H9 (cell line): ENCODE measurements at regions not wholly inside any gene's neighbourhood (a gene's known extent, or its start where the extent isn't known, plus 50 kb on each side); places are given as distances from the start of the nearest gene placed in this dataset.

Source experiments
- DNase-seq: peaks from one replicate; pipeline ENCODE4 v3.0.0-alpha.2; 2017
- H2AFZ ChIP-seq: one replicate; pipeline ENCODE4 v1.6.1; 2013; ENCODE audit warnings: mild to moderate bottlenecking, low read length, control low read depth, moderate library complexity
- H2AK5ac ChIP-seq: 2 replicates; pipeline ENCODE4 v1.6.1; 2013; ENCODE audit warnings: low read length, control low read depth, mixed read lengths; ENCODE audit not compliant: insufficient read length
- H2BK120ac ChIP-seq: one replicate; pipeline ENCODE4 v1.6.1; 2013; ENCODE audit warnings: low read depth, mild to moderate bottlenecking, low read length, control low read depth, inconsistent platforms; ENCODE audit not compliant: poor library complexity, severe bottlenecking
- H2BK12ac ChIP-seq: 2 replicates; pipeline ENCODE4 v1.6.1; 2013; ENCODE audit warnings: low read length, control low read depth, mixed read lengths, low read depth; ENCODE audit not compliant: insufficient read length
- H2BK15ac ChIP-seq: 2 replicates; pipeline ENCODE4 v1.6.1; 2013; ENCODE audit warnings: low read depth, low read length, control low read depth
- H2BK20ac ChIP-seq: one replicate; pipeline ENCODE4 v1.6.1; 2013; ENCODE audit warnings: low read depth, mild to moderate bottlenecking, low read length, control low read depth, inconsistent platforms; ENCODE audit not compliant: poor library complexity, severe bottlenecking
- H2BK5ac ChIP-seq: 2 replicates; pipeline ENCODE4 v1.6.1; 2013; ENCODE audit warnings: low read length, control low read depth, mixed read lengths; ENCODE audit not compliant: insufficient read length
- H3K14ac ChIP-seq: 2 replicates; pipeline ENCODE4 v1.6.1; 2013; ENCODE audit warnings: low read length, control low read depth; ENCODE audit not compliant: insufficient read depth
- H3K18ac ChIP-seq: 2 replicates; pipeline ENCODE4 v1.6.1; 2013; ENCODE audit warnings: low read depth, mild to moderate bottlenecking, mixed read lengths, low read length, control low read depth; ENCODE audit not compliant: insufficient read length
- H3K23ac ChIP-seq: 2 replicates; pipeline ENCODE4 v1.6.1; 2013; ENCODE audit warnings: low read length, control low read depth, mixed read lengths, low read depth; ENCODE audit not compliant: insufficient read length
- H3K23me2 ChIP-seq: 2 replicates; pipeline ENCODE4 v1.6.1; 2013; ENCODE audit warnings: low read depth, mild to moderate bottlenecking, mixed read lengths, low read length, control low read depth; ENCODE audit not compliant: insufficient read length, poor library complexity, severe bottlenecking
- H3K27ac ChIP-seq: 2 replicates; pipeline ENCODE4 v1.5.1; 2013; ENCODE audit warnings: low read length, control low read depth, mixed read lengths, low read depth; ENCODE audit not compliant: insufficient read length
- H3K27me3 ChIP-seq: 2 replicates; pipeline ENCODE4 v1.6.1; 2013; ENCODE audit warnings: low read length, control low read depth, inconsistent platforms; ENCODE audit not compliant: insufficient read depth
- H3K4ac ChIP-seq: 2 replicates; pipeline ENCODE4 v1.6.1; 2013; ENCODE audit warnings: low read depth, mild to moderate bottlenecking, control low read depth, inconsistent platforms, low read length, moderate library complexity
- H3K4me1 ChIP-seq: 2 replicates; pipeline ENCODE4 v1.6.1; 2013; ENCODE audit warnings: low read length, control low read depth, inconsistent platforms; ENCODE audit not compliant: insufficient read depth
- H3K4me2 ChIP-seq: 2 replicates; pipeline ENCODE4 v1.6.1; 2013; ENCODE audit warnings: low read length, control low read depth, mixed read lengths; ENCODE audit not compliant: insufficient read length, insufficient read depth
- H3K56ac ChIP-seq: 2 replicates; pipeline ENCODE4 v1.6.1; 2013; ENCODE audit warnings: low read depth, mild to moderate bottlenecking, mixed read lengths, low read length, control low read depth; ENCODE audit not compliant: insufficient read length
- H3K79me1 ChIP-seq: 2 replicates; pipeline ENCODE4 v1.6.1; 2013; ENCODE audit warnings: low read depth, mild to moderate bottlenecking, moderate library complexity, low read length, control low read depth, inconsistent platforms; ENCODE audit not compliant: insufficient read depth, poor library complexity, severe bottlenecking
- H3K79me2 ChIP-seq: 2 replicates; pipeline ENCODE4 v1.6.1; 2013; ENCODE audit warnings: low read length, control low read depth, inconsistent platforms; ENCODE audit not compliant: insufficient read depth
- H3K9ac ChIP-seq: 2 replicates; pipeline ENCODE4 v1.6.1; 2013; ENCODE audit warnings: low read length, control low read depth, mixed read lengths; ENCODE audit not compliant: insufficient read length; ENCODE audit errors: extremely low read depth
- H3K9me3 ChIP-seq: one replicate; pipeline ENCODE4 v1.6.1; 2013; ENCODE audit warnings: low read depth, low read length, inconsistent platforms; ENCODE audit not compliant: control insufficient read depth
- H3T11ph ChIP-seq: one replicate; pipeline ENCODE4 v1.6.1; 2013; ENCODE audit warnings: mild to moderate bottlenecking, low read length, control low read depth, inconsistent platforms
- H4K20me1 ChIP-seq: one replicate; pipeline ENCODE4 v1.6.1; 2013; ENCODE audit not compliant: control insufficient read depth, insufficient read length, insufficient read depth
- H4K5ac ChIP-seq: 2 replicates; pipeline ENCODE4 v1.6.1; 2013; ENCODE audit warnings: low read depth, mild to moderate bottlenecking, mixed read lengths, low read length, control low read depth; ENCODE audit not compliant: insufficient read length
- H4K8ac ChIP-seq: replicated peaks from 2 replicates; pipeline ENCODE4 v1.6.1; 2013; ENCODE audit warnings: low read length, control low read depth, mixed read lengths, low read depth; ENCODE audit not compliant: insufficient read length
- H4K91ac ChIP-seq: 2 replicates; pipeline ENCODE4 v1.6.1; 2013; ENCODE audit warnings: low read depth, mild to moderate bottlenecking, moderate library complexity, mixed read lengths, low read length, control low read depth; ENCODE audit not compliant: insufficient read length
- H3K27ac Mint-ChIP-seq, 3 experiments: 2 replicates in 2 of 3; 3 replicates in 1 of 3; pipeline ENCODE4 v1.8.0; 2020 to 2021; ENCODE audit warnings: mixed read lengths in 3 of 3, mild to moderate bottlenecking in 1 of 3, moderate library complexity in 1 of 3
- H3K27me3 Mint-ChIP-seq: 2 replicates; pipeline ENCODE4 v1.8.0; 2021; ENCODE audit warnings: low read depth, mild to moderate bottlenecking, moderate library complexity, mixed read lengths
- H3K36me3 Mint-ChIP-seq, 3 experiments: 2 replicates in 2 of 3; 3 replicates in 1 of 3; pipeline ENCODE4 v1.8.0; 2020 to 2021; ENCODE audit warnings: low read depth in 3 of 3, mixed read lengths in 3 of 3; ENCODE audit not compliant: insufficient read depth in 1 of 3
- H3K4me1 Mint-ChIP-seq, 2 experiments: 2 replicates each; pipeline ENCODE4 v1.8.0; 2020; ENCODE audit warnings: mixed read lengths in 2 of 2
- H3K4me3 Mint-ChIP-seq, 2 experiments: 2 replicates in 1 of 2; 3 replicates in 1 of 2; pipeline ENCODE4 v1.8.0; 2020 to 2021; ENCODE audit warnings: mild to moderate bottlenecking in 2 of 2, mixed read lengths in 2 of 2, moderate library complexity in 1 of 2
- H3K9me3 Mint-ChIP-seq, 2 experiments: 2 replicates in 1 of 2; 3 replicates in 1 of 2; pipeline ENCODE4 v1.8.0; 2020; ENCODE audit warnings: mild to moderate bottlenecking in 2 of 2, mixed read lengths in 2 of 2, moderate library complexity in 1 of 2
- WGBS: extraction: QIAGEN DNeasy Blood & Tissue Kit; methylation state at CpG from one replicate; pipeline ENCODE4 v1.1.7; 2013; ENCODE audit warnings: missing lambda C conversion rate, low lambda C conversion rate, mixed read lengths; ENCODE audit not compliant: insufficient read length; ENCODE audit errors: extremely low coverage; 5-methylcytosine and 5-hydroxymethylcytosine counted together
- TF ChIP-seq, protein P1 (sequence below): fragments of 200-600 bp; sonication (generic); conservative IDR thresholded peaks from 3 replicates; pipeline ENCODE4 v1.8.0; 2021; ENCODE audit warnings: antibody characterized with exemption, mild to moderate bottlenecking

DNA sequence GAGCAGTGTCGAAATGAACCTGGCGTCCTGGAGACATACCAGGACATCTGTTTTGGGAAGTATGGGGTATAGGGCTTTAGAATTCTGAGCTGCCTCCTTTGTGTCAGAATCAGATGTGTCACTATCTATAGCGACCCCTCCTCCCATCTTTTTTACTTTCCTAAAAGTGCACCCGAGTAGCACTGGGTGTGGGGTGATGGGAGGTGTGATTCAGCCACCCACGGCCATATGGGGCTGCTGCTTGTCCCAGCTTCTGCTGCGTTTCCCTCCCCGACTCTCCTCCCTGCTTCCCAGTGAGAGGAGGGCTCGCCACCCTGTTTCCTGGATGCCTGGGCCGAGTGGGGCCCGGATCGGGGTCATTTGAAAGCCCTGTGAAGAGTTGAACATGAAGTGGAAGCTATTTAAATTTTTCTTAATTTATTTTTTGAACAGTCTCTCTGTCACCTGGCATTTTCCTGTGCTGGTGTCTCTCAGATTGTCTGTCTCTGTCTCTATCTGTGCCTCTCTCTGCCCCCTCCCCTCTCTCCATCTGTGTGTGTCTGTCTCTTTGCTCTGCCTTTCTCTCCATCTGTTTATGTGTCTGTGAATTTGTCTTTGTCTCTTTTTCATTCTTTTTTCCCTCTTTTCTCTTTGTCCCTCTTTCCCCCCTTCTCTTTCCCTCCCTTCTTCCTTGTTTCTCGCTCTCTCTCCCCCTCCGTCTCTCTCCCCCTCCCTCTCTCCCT, 638.8 kb upstream of the EEF2KMT start:
- no peaks in the 10 kb centered on the region for H3K9me3 ChIP-seq
- TF ChIP-seq, protein P1, sequence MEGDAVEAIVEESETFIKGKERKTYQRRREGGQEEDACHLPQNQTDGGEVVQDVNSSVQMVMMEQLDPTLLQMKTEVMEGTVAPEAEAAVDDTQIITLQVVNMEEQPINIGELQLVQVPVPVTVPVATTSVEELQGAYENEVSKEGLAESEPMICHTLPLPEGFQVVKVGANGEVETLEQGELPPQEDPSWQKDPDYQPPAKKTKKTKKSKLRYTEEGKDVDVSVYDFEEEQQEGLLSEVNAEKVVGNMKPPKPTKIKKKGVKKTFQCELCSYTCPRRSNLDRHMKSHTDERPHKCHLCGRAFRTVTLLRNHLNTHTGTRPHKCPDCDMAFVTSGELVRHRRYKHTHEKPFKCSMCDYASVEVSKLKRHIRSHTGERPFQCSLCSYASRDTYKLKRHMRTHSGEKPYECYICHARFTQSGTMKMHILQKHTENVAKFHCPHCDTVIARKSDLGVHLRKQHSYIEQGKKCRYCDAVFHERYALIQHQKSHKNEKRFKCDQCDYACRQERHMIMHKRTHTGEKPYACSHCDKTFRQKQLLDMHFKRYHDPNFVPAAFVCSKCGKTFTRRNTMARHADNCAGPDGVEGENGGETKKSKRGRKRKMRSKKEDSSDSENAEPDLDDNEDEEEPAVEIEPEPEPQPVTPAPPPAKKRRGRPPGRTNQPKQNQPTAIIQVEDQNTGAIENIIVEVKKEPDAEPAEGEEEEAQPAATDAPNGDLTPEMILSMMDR: no peak
- H3K27me3 Mint-ChIP-seq: no peaks in the 10 kb centered on the region; the same call in 1 of the 2 replicates

More for the DNA sequence above, 638.8 kb upstream of the EEF2KMT start:
- Mint-ChIP-seq H3K36me3 (no peaks in the 10 kb centered on the region; a peak in 1 of 7 replicates), H3K4me1 (peaks cover 7 to 13% of the 10 kb centered on the region in 2 experiments; a peak in 3 of 4 replicates), H3K9me3 (peaks cover 0 to 6% of the 10 kb centered on the region in 2 experiments; a peak in 2 of 5 replicates), H3K27ac (no peak overlapping the region; a peak in 2 of 7 replicates), H3K4me3 (no peak overlapping the region; a peak in 1 of 5 replicates)
- Histone ChIP-seq H3K56ac (no peak overlapping the region), H3K79me1 (no peaks in the 10 kb centered on the region), H4K8ac (no peak overlapping the region), H4K5ac (no peak overlapping the region), H3K23me2 (no peaks in the 10 kb centered on the region), H3K27me3 (no peaks in the 10 kb centered on the region), H3T11ph (no peak overlapping the region), H2BK120ac (no peak overlapping the region), H3K4me1 (no peaks in the 10 kb centered on the region), H3K9ac (no peak overlapping the region), H4K20me1 (no peaks in the 10 kb centered on the region), H3K4me2 (no peak overlapping the region), H2AFZ (no peak overlapping the region), H2BK5ac (no peak overlapping the region), H2BK20ac (no peak overlapping the region), H2BK15ac (no peak overlapping the region), H3K27ac (no peak overlapping the region), H3K4ac (no peak overlapping the region), H3K23ac (no peak overlapping the region), H3K79me2 (no peaks in the 10 kb centered on the region), H2BK12ac (no peak overlapping the region), H2AK5ac (no peak overlapping the region), H4K91ac (no peak overlapping the region), H3K14ac (no peak overlapping the region), H3K18ac (no peak overlapping the region)
- no peak for DNase-seq
- no CpG with 5 or more reads among the region's 13 CpGs for WGBS
